IPS DF 4.7 (cell line): ENCODE measurements at regions not wholly inside any gene's neighbourhood (a gene's known extent, or its start where the extent isn't known, plus 50 kb on each side); places are given as distances from the start of the nearest gene placed in this dataset.

Experiments used
- DNase-seq: peaks from one replicate; pipeline ENCODE4 v3.0.0-alpha.2; 2013; ENCODE audit warnings: low spot score; ENCODE audit errors: extremely low read depth

DNA sequence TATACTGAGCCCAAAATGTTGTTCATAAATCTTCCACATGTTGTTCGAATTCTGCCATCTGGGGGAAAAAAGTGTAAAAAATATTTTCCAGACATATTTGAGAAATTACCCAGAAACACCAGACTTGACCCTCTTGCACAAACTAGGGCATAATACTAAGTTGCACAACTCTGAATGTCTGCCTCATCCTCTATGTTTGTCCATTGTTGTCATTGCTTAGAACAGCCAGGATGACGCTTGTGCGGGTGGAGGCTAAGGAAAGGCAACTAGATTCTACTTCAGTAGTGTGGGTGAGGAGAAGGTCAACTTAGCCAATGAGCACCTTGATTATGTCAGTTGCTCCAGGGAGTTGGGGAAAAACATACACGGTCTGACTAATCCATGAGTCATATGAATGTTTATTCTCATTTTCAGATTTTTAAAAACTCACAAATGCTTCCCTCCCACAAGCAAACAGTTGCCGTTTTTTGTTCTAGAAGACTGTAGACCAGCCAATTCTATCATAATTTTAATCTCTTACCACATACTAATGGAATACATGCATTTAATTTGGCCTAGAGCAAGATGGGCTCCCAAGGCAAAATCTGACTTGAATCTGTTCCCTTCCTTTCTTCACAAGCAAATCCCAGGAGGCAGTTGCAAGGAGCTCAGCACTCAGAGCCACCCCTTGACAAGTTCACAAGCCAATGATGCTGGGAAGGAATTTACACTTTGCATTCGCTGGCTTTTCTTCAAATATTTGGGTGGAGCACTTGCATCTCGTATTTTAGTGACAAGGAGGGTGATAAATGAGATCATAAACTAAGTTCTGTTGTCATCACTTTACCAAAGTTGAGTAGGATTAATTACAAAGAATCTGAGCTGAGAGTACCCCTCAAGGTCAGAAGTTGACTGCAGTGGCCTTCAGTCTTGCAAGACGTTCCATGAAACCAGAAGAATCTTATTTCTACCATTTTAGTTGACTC lies 163.2 kb upstream of the TWIST2 start:
- no peak for DNase-seq

DNA sequence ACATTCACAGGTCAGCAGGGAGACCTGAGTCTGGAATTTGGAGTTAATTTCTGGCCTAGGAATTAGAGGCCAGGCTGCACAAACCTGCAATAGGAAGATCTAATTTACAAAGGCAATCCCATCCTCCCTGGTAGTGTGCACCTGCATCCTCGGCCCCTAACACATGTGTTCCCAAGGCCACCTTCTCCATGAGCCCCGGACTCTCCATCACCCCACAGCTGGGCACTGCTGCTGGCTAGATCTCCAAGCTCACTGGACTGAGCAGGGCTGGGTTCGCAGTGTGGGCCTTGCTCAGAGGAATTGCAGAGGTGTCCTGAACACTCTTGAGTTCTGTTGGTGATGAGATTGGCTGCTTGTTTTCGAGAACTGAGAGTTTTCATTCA lies 162.6 kb upstream of the TWIST2 start:
- no peak for DNase-seq

DNA sequence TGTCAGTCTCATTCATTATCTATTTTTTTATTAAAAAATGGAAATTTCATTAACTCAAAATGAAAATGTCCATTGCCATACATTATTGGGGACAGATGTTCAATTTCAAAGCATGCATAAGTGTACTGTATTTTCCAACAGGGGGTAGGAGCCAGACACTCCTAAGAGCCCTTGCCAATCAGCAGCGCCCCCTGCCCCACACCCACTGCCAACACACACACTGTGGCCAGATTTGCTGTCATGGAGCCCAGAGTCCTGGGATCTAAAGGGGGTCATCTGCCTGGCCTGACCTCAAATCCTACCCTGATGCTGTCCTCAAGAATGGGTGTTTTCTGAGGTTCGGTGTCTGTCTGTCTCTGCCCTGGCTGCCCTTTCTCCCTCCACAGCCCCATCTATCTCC lies 162.2 kb upstream of the TWIST2 start:
- no peak for DNase-seq

DNA sequence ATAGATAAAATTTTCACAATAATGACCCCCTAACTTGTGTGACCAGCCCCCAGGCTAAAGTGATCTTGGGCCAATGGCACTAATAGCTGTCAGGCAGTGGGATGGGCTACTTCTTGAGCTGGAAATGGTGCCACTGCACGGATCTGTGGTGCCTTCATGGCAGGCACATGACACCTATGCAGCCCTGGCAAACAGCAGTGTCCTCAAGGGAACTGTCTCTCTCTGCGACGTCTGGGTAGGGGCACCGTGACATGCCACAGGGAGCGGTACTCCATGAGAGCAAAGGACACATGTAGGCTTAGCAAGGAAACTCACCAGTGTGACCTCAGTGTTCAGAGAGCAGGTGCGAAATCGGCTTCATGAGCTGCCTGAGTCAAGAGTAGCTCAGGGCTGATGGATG lies 161.7 kb upstream of the TWIST2 start:
- no peak for DNase-seq

DNA sequence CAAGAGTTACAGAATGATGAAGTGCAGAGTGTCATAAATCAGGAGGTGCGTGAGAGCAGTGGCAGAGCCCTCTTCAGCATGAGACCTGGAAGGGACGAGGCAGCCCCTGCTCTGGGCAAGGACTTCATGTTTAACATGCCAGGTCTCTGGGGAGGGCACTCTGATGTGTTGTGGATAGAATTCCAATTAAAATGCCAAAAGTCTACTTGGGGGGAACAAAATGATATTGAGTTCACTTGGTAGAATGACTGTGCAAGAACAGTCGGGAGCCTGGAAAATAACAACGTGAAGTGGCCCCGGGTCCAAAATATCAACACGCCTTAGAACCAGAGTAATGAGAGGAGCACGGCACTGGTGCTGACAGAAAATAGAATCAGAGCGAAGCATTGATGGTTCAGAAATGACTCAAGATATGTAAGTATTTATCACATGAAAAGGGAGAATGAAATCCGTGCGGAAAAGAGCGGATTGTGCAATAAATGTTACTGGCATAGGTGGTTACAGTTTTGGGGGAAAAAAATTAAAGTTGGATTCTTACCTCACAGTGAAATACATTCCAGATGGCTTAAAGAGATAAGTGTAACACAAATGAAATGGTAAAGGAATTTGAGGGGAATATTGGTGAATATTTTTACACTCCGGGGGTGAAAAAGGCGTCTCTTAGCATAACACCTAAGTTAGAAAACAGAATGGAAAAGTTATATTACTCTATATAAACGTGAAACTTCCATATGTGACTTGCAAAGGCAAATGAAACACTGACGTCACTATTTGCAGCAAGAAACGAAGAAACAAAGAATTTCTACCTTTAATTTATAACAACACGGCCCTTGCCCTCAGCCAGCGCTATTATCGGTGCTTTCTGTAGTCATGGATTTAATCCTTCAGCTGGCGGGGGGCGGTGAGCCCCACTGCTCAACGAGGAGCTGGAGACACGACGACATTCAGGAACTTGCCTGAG lies 159.4 kb upstream of the TWIST2 start:
- DNase-seq: no peak

DNA sequence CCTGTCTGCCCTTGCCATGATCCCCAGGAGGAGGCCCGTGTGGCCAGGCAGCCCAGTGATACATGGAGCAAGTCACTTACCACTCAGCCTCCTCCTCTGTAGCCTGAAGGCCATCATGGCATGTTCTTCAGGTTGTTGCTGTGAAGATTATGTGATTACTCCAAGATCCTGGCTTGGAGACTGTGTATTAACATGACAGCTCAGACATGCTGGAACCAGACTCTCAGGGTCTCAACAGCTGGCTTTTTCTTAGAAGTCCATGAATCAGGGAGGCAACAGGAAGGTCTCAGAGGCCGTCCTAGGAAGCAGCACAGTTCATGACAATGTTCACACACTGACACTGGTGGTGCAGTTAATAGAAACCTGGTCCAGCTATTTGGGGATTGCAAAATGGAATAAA lies 158.6 kb upstream of the TWIST2 start:
- DNase-seq: no peak

DNA sequence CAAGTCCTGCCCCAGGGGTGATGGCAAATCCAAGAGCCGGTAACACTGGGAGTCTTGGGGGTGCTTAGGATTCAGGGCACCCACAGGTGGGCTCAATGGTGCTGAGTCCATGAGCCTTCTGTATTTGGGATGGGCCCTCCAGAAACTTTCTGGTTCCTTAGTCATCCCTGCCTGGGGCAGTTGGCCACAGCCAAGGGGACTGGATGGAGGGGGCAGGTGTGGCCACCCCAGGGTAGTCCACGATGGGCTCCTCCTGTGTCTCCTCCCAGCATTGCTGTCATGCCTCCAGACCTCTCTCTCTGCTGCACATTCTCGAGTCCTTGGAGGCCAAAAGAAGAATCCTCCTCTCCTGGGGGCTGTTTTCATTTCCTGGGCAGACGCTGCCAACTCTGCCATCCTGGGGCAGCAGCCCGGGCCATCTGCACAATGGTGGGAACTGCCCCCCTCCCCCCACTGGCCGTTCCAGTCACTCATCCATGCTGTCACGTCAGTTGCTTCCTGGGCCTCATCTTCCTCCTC lies 158.0 kb upstream of the TWIST2 start:
- no peak for DNase-seq

DNA sequence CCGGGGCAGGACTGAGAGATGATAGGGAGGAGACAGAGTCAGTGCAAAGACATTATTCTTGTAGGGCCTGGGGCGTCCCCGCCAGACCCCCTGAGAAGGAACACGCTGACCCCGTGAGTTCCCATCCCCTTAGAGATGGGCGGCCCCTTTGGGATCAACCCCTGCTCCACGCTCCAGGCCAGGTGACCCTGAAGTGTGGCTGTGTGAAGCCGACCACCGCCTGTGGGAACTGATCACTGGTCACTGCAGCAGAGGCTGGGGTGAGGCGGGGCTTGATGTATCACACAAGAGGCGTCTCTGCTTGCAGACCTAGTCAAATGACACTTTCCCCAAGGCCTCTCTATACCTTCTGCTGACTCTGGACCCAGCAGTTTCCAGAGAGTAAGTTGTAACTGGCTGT lies 157.4 kb upstream of the TWIST2 start:
- DNase-seq: no peak

DNA sequence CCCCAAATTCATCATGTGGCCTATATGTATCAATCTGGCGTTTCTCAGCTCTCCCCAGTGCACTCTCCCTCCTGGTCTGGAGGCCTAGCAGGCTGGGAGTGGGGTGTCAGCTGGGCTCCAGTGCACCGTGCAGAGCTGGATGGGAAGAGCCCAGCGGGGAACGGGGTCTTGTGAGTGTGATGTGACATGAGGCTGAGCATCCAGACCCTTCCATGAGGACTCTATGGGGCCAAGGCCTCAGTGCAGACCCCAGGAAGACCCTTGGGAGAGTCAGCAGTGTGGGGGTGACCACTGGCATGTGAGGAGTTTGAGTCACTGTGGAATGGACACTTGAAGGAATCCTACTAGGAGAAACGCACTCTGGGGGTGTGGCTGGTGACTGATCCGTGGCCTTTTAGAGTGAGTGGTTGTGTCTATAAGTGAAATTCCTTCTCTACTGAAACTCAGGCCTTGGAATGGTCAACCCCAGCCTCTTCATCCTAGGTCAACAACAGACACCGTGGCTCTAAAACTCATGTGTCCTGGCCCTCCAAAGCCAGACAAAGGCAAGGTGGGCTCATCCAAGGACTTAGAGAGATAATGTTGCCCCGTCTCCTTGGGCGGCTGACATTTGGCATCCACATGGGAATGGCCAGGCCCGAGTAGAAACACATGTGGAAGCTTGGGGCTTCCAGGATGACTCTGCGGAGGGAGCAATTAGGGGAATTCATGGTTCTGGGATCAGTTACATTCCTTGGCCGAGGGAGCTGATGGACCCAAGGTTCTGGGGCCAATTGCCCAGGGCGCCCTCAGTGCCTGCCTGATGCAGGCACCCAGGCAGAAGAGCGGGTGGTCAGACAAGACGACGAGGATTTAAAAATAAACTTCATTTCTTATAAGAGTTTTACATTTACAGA lies 156.0 kb upstream of the TWIST2 start:
- DNase-seq: no peak

DNA sequence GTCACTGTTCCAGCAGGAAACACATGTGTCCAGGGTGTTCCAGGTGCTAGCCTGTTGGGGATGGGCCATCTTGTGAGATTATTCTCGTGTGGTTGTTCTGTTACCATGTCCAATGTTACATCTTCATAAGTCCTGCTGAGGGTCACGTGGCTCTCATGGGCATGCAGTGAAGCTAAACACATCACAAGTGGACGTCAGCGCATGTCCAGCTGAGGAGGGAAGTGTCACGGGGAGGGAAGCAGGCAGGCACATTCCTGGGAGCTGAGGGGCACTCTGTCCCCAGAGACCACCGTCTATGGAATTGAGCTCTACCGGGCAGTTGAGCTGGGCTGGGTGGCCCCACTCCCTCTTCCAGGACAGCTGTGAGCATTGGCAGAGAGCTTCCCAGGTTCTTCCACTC lies 155.3 kb upstream of the TWIST2 start:
- no peak for DNase-seq

DNA sequence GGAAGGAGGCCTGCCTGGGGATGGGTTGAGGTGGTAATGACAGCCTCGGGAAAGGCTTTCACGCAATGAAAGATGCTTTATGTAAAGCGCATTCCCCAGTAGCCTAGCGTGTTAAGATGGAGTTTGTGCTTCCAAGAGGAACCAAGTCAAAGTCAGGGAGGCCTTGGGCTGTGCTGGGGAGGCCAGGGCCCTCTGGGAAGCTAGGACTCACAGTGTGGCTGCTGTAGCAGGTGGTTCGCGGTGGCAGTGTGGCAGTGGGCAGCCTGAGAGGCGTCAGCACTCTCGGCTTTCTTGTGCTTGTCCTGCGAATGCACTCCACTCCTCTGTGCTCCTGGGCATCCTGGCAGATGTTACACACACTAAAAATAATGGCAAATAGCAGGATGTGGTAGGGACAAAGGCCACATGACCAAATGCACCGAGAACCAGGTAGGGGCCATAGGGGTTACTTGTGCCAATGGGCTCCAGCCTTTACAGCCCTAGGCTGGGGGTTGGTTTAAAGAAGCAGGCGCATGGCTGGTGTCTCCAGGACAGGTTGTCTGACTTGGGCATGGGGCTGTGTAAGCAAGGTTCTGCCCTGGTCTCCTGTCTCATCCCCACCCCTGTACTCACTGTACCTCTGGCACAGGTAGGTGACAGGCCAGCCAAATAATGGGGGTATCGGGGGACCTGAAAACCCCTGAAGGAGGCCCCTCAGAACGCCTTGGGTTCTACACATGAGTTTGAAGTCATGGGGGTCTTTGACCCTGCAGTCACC lies 154.4 kb upstream of the TWIST2 start:
- DNase-seq: no peak

DNA sequence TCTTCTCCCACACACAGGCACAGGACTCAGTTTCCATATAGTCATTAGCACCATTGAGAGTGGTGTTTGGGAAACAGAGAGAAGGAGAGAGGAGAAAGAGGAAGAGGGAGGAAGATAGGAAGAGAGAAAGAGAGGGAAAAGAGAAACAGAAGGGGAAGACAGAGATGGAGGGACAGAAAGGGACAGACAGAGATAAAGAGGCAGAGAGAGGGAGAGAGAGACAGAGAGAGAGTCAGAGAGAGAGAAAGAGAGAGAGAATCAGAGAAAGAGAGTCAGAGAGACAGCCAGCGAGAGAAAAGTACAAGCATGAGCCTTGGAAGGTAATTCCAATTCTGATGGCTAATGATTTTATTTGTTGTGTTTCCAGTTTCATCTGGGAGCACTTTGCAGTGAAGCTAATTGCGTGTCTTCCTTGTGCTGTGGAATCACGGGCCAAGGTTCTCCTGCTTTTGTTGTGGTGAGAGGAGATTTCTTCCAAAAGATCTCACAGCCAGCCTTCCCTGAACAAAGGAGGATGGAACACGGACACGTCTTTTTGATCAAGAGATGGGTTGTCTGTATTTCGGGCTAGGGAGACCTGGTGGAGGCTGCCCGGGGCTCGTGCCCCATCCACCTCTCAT lies 153.6 kb upstream of the TWIST2 start:
- DNase-seq: no peak

DNA sequence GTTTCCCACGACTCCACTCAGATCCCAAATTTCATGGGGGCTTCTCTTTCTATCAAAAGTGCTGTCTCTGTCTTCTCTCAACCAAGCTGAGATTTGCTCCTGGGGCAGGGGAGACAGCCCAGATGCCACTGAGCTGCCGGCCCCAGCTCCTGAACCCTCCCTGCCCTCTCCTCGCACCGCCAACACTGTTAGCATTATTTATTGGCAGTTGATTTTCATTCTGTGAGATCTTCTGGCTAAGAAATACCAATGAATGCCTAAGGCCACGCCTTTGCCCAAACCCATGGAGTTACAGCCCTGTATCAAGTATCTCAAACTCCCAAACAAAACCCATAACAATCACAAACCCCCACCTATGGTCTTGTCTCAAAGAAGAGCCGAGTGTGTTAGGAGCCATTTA lies 153.0 kb upstream of the TWIST2 start:
- DNase-seq: no peak

DNA sequence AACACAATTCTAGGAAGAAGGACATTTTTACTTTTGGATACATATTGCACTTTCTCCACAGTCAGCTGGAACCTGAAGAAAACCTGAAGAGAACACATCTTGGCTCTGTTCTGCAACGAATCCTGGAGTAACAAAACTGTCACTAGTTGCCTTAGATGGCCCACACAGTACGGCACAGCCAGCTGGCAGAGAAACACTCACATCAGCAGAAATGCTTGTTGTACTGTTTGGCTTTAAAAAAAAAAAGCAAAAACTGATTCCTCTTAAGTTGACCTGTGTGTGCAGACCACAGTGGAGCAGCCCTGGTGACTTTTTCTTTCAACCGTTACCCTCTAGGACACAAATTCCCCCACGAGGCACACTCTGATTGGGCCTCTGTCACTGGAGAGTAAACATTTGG lies 152.3 kb upstream of the TWIST2 start:
- no peak for DNase-seq

DNA sequence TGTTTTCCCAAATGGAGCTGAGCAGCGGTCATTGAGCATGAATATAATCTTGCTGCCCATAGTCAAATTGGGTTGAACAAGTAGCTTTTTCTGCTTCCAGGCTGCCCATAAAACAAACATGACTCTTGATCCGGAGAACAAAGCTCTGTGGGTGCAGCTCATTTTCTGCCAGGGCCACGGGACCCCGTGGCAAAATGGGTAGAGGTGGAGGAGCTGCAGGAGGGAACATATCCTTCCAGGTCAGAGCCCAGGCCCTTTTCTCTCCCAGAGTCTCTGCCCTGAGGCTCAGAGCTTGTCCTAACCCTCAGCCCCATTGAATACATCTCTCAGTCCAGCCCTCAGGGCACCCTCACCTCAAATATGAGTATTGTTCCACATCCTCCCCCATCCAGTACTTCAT lies 151.6 kb upstream of the TWIST2 start:
- no peak for DNase-seq

DNA sequence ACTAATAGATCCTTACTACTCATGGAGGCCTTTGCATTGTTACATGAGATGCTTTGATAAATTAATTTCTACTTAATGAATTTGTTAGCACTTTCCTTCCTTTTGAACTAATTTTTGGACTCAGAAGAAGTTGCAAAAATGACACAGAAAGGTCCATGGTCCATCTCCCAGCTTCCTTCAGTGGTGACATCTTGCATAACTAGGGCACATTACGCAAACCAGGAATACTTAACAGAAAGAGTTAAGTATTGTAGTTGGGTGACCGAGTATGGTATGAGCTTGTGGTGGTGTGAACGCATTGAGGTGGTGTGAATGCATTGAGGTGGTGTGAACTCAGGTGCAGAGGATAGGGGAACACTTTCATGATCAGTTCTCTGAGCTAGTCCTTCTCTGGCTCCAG lies 151.1 kb upstream of the TWIST2 start:
- no peak for DNase-seq

DNA sequence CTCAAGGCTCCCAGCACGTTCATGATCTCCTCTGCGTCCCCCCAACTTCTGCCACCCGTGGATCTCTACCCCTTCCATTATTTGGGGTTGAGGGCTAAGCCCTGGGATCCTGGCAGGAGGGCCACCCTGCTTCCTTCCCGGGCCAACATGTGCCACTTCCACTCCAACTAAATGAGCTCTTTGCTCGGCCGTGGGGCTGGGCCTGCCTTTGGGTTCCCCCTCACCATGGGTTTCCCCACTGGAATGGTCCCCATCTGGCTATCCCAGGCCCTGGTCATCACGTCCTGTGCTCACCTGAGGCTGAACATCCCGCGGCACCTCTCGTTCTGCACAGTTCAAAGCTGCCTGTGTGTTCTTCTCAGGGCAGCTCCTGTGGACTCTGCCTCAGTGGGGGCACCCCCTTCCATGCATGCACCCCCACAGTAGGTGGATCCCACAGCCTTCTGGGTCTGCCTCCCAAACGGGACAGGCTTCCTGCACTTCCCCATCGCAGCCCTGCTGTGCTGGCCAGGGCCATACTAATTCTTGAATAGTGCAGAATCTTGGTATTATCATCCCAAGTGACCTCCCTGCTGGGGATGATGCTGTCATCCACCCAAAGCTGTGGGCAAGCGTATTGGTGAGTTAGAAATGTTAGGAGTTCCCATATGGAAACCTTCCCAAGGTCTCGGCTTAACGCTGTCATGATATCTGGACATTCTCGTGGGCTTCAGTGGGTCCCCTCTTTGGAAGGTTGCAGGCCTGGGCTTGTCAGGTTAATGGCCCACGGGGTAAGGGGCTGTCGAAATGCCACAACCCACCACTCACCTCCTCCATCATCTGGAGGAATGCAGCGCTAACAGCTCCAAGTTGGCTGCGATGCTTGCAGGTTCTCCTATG lies 150.5 kb upstream of the TWIST2 start:
- no peak for DNase-seq

DNA sequence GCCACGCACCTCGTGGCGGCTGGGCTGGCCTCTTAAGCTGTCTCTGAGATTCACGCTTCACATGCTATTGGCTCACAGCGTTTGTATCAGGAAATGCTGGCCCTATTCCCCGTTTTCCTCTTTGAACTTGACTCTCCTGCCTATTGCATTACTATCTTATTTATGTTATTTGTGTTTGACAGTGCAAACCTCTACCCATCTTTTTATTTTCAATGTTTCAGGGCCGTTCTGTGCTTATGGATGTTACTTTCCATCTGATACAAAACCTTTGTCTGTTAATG lies 149.9 kb upstream of the TWIST2 start:
- no peak for DNase-seq
